Gastrocnemius medialis (tissue), 4 donors: ENCODE measurements at regions not wholly inside any gene's neighbourhood (a gene's known extent, or its start where the extent isn't known, plus 50 kb on each side); places are given as distances from the start of the nearest gene placed in this dataset.

Source experiments
- POLR2A ChIP-seq, 2 donors: fragments of 450-650 bp; IDR thresholded peaks; one replicate each; pipeline ENCODE4 v1.6.1; 2017; ENCODE audit warnings: antibody characterized with exemption in 2 of 2, mild to moderate bottlenecking in 2 of 2, moderate library complexity in 2 of 2
- TF ChIP-seq, protein P1 (sequence below), 5 experiments: fragments of 450-650 bp in 3 of 5; fragments of 200-600 bp in 2 of 5; sonication (generic) in 2 of 5; IDR thresholded peaks in 4 of 5; conservative IDR thresholded peaks in 1 of 5; 1 replicate in 4 of 5; 2 replicates in 1 of 5; pipeline ENCODE4 v1.5.1; 2016 to 2019; ENCODE audit warnings: antibody characterized with exemption in 5 of 5, mild to moderate bottlenecking in 3 of 5, moderate library complexity in 3 of 5

DNA sequence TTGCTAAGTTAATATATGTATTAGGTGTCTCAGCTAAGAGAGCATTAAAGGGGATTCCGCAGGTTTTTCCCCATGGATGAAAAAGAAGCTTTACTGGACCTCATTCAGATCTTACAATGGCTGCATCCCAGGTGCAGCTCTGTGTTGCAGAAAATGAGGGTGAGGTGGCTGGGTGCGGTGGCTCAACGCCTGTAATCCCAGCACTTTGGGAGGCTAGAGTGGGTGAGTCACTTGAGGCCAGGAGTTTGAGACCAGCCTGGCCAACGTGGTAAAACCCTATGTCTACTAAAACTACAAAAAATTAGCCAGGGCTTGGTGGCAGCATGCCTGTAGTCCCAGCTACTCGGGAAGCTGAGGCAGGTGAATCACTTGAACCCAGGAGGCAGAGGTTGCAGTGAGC, 58.5 kb upstream of the MORC3 start:
- TF ChIP-seq, protein P1, sequence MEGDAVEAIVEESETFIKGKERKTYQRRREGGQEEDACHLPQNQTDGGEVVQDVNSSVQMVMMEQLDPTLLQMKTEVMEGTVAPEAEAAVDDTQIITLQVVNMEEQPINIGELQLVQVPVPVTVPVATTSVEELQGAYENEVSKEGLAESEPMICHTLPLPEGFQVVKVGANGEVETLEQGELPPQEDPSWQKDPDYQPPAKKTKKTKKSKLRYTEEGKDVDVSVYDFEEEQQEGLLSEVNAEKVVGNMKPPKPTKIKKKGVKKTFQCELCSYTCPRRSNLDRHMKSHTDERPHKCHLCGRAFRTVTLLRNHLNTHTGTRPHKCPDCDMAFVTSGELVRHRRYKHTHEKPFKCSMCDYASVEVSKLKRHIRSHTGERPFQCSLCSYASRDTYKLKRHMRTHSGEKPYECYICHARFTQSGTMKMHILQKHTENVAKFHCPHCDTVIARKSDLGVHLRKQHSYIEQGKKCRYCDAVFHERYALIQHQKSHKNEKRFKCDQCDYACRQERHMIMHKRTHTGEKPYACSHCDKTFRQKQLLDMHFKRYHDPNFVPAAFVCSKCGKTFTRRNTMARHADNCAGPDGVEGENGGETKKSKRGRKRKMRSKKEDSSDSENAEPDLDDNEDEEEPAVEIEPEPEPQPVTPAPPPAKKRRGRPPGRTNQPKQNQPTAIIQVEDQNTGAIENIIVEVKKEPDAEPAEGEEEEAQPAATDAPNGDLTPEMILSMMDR (IDR thresholded peaks at IDR 0.05 in 4 of 5, conservative IDR thresholded peaks at IDR 0.05 in 1 of 5), result no peak
- TF ChIP-seq POLR2A (IDR thresholded peaks at IDR 0.05), result no peak
